ENCODE measurements at regions not wholly inside any gene's neighbourhood (a gene's known extent, or its start where the extent isn't known, plus 50 kb on each side); places are given as distances from the start of the nearest gene placed in this dataset.

GRCh38 chr20:41783423-41784208, 165.4 kb upstream of the CHD6 start:
- Histone ChIP-seq H3K4me3 (ENCODE audit: control insufficient read depth in 2 of 3, extremely low read depth in 1 of 3, insufficient read depth in 2 of 3, low read depth in 1 of 3, low read length in 3 of 3) (no peak overlapping the region), H3K9me1 (ENCODE audit: control insufficient read depth, extremely low read depth, insufficient read depth, low read length) (no peaks in the 10 kb centered on the region), H2AFZ (ENCODE audit: control insufficient read depth, low read length) (no peak overlapping the region), H3K36me3 (ENCODE audit: control insufficient read depth in 2 of 2, extremely low read depth in 1 of 2, insufficient read depth in 2 of 2, low read length in 2 of 2) (no peaks in the 10 kb centered on the region), H3K4me1 (ENCODE audit: control insufficient read depth, extremely low read depth, insufficient read depth, low read length) (no peaks in the 10 kb centered on the region), H4K20me1 (ENCODE audit: control insufficient read depth, extremely low read depth, insufficient read depth, low read length) (no peaks in the 10 kb centered on the region), H3K27ac (ENCODE audit: control insufficient read depth, insufficient read depth, low read length) (no peak overlapping the region), H3K9me3 (ENCODE audit: control insufficient read depth, low read depth, low read length) (no peaks in the 10 kb centered on the region), H3K27me3 (ENCODE audit: control insufficient read depth, extremely low read depth, insufficient read depth, low read length) (no peaks in the 10 kb centered on the region), H3K4me2 (ENCODE audit: control insufficient read depth, extremely low read depth, insufficient read depth, low read depth, low read length) (no peak overlapping the region), H3K79me2 (ENCODE audit: control insufficient read depth, insufficient read depth, low read length) (no peaks in the 10 kb centered on the region), H3K9ac (ENCODE audit: control insufficient read depth, extremely low read depth, insufficient read depth, low read length) (no peak overlapping the region)
- FAIRE-seq (no peak), DNase-seq (ENCODE audit: low read depth, low spot score) (no peak)
- TF ChIP-seq CTCF (optimal IDR thresholded peaks at IDR 0.05 in 1 of 3, IDR thresholded peaks at IDR 0.05 in 1 of 3, conservative IDR thresholded peaks at IDR 0.05 in 1 of 3; ENCODE audit: extremely low read depth in 1 of 3, insufficient read depth in 2 of 3, low read length in 3 of 3) (no peak), EZH2 (IDR thresholded peaks at IDR 0.05; ENCODE audit: low read length) (no peak)
- dilution Hi-C loops (cut with MboI; ENCODE audit: extremely low pct_ligation_motif_present, low sequenced_read_pairs): no loop called here

- FAIRE-seq: no peak
- no peaks in the 10 kb centered on the region for H3K9me3 ChIP-seq (ENCODE audit: control insufficient read depth, low read depth, low read length)
Observed at GRCh38 chr20:41782730-41783406, 164.7 kb upstream of the CHD6 start.

More at GRCh38 chr20:41782730-41783406, 164.7 kb upstream of the CHD6 start:
- H3K36me3 ChIP-seq (ENCODE audit: control insufficient read depth in 2 of 2, extremely low read depth in 1 of 2, insufficient read depth in 2 of 2, low read length in 2 of 2): no peaks in the 10 kb centered on the region
- no peaks in the 10 kb centered on the region for H4K20me1 ChIP-seq (ENCODE audit: control insufficient read depth, extremely low read depth, insufficient read depth, low read length)
- H3K4me2 ChIP-seq (ENCODE audit: control insufficient read depth, extremely low read depth, insufficient read depth, low read depth, low read length): no peak overlapping the region
- no peak overlapping the region for H3K27ac ChIP-seq (ENCODE audit: control insufficient read depth, insufficient read depth, low read length)
- DNase-seq (ENCODE audit: low read depth, low spot score): no peak
- no peak for TF ChIP-seq EZH2 (IDR thresholded peaks at IDR 0.05; ENCODE audit: low read length)
- no peak for TF ChIP-seq CTCF (optimal IDR thresholded peaks at IDR 0.05 in 1 of 3, IDR thresholded peaks at IDR 0.05 in 1 of 3, conservative IDR thresholded peaks at IDR 0.05 in 1 of 3; ENCODE audit: extremely low read depth in 1 of 3, insufficient read depth in 2 of 3, low read length in 3 of 3)
- no peaks in the 10 kb centered on the region for H3K79me2 ChIP-seq (ENCODE audit: control insufficient read depth, insufficient read depth, low read length)
- H3K4me1 ChIP-seq (ENCODE audit: control insufficient read depth, extremely low read depth, insufficient read depth, low read length): no peaks in the 10 kb centered on the region
- H3K9ac ChIP-seq (ENCODE audit: control insufficient read depth, extremely low read depth, insufficient read depth, low read length): no peak overlapping the region
- no peak overlapping the region for H2AFZ ChIP-seq (ENCODE audit: control insufficient read depth, low read length)
- no peaks in the 10 kb centered on the region for H3K9me1 ChIP-seq (ENCODE audit: control insufficient read depth, extremely low read depth, insufficient read depth, low read length)
- dilution Hi-C loops (cut with MboI; ENCODE audit: extremely low pct_ligation_motif_present, low sequenced_read_pairs): no loop called here
- no peak overlapping the region for H3K4me3 ChIP-seq (ENCODE audit: control insufficient read depth in 2 of 3, extremely low read depth in 1 of 3, insufficient read depth in 2 of 3, low read depth in 1 of 3, low read length in 3 of 3)
- no peaks in the 10 kb centered on the region for H3K27me3 ChIP-seq (ENCODE audit: control insufficient read depth, extremely low read depth, insufficient read depth, low read length)
